ENCODE measurements at regions not wholly inside any gene's neighbourhood (a gene's known extent, or its start where the extent isn't known, plus 50 kb on each side); places are given as distances from the start of the nearest gene placed in this dataset.
"Not testable (repeated sequence)": the region's sequence is repeated elsewhere in the genome, so short reads cannot be mapped to it uniquely, and the experiment has no call there.

DNA sequence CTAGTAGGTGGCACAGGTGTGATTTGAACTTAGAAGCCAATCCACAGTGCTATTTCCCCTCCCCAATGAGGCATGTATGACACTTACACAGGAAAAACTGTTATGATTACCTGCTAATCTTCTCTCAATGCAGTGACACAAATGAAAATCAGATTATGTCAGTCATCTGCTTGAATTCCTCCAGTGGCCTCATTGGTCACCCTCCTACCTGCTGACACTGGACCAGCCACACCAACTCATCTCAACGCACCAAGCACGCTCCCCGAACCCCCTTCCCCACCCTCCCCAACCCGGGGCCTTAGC, 82.2 kb upstream of the SEC11C start:
- DNase-seq (ENCODE audit: low read depth in 2 of 3, low spot score in 2 of 3), result no peak

DNA sequence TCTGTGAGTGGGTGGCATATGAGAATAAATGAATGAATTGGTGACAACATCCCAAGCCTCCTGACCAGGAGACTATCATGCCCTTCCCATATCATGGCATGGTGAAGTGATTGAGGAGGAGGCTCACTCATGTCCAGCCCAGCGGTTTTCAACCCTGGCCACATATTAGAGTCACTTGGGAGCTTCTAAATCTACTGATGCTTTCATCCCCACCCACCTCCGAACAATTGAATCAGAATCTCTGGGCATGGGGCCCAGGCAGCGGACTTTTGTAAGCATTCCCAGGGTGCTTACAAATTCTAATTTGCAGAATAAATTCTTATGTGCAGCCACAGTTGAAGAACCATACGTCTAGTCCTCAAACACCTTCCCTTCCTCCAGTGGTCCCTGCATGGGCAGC, 81.7 kb upstream of the SEC11C start:
- DNase-seq (ENCODE audit: low read depth in 2 of 3, low spot score in 2 of 3), result no peak

DNA sequence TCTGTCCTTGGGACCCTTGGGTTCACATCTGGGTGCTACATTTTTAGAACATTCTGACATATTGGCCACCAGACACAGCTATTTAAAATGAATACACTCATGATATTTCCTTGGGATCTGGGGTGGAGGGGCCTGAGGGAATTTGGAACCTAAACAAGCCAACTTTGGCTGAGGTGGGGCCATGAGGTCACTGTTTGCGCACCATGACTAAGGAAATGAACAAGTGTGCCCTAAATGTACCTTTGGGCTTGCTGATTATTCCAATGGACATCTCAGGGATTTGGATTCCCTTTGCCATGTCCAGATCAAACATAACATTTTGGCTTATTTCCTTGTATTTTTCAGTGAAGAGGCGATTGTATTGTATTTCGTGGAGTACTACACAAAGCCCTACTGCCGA, 80.5 kb upstream of the SEC11C start:
- DNase-seq (ENCODE audit: low read depth in 2 of 3, low spot score in 2 of 3), result no peak

DNA sequence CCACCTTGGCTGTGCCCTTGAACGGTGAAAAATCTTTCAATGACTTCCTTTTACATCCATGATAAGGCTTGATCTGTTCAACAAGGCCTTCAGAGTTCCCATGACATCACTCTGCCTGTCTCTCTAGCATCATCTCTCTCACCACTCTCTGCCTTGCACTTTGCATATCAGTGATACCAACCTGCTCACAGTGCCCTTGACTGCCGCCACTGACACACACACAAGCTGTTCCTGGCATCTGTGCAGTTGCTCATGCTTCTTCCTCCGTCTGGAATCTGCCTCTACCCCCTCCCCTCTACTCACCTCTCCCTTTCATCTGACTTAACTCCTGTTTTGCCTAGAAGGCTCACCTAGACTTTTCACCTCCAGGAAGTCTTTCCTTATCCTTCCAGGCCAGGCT, 79.1 kb upstream of the SEC11C start:
- no peak for DNase-seq (ENCODE audit: low read depth in 2 of 3, low spot score in 2 of 3)

DNA sequence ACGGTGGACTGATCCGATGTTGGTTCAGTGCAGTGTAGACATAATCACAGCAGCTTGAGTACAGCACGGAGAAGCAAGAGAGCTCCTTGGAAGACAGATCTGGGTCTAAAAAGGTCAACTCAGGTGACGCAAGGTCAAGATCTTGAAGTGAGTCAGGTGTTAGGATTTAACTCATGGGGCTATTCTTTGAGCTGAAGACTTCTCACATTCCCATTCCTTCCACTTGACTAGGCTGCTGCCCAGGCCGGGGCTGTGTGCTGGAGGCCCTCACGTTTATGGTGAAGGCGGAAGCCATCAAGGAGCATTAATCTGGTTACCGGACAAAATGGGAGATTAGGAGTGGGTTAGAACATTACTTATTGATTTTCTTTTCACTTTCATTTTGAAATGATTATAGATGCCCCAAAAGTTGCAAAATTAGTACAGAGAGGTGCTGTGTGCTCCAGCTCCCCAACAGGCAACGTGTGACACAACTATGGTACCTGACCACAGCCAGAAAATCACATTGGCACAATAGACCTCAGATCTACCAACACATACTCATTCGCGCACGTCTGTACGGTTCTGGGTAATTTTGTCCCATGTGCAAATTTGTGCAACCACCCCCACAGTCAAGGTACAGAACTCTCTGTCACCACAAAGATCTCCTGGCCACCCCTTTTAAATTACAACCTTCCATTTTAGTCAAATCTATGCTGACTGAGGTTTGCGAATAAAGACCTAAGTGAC, 77.6 kb upstream of the SEC11C start:
- no peak for DNase-seq (ENCODE audit: low read depth in 2 of 3, low spot score in 2 of 3)

DNA sequence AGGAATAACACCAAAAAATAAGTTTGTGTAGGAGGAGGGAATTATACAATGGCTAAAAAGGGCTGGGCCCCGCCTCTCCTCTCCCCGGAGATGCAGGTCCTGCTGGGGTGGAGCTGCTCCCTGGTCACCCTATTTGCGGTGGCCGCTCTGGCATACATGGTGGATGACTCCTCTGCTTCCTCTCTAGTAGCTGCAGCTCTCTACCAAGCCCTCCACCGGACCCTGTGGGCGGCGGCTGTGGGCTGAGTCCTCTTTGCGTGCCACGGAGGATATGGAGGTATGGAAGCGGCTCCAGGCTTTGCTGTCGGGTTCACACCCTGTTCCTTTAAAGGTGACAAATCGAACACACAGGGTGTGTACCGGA, 77.1 kb upstream of the SEC11C start:
- DNase-seq (ENCODE audit: low read depth in 2 of 3, low spot score in 2 of 3), result no peak

DNA sequence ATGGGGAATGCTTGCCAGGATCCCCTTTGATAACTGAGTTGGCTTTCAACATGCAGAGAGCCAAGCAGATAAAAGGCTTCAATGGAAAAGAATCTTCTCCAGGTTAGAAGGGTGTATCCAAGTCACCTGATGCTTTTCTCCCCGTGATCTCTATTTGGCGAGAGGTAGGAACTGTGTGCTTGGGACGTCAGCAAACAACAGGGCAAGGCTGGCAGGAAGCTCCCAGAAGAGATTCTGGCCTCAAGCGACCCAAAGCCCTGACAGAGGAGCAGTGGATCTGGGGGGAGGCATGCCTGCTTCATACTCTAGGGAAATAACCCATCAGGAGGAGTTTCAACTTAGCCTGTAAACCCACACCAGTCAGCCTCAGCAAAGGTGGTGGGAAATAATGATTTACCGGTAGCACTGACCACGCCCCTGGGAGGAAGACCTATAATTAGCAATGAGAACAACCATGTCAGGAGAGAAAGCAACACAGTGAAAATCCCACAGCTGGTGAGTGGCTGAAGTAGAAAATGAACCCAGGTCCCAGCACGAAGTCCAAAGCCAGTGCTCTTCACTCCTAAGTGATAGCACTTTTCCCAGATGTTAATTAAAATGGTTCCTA, 76.3 kb upstream of the SEC11C start:
- no peak for DNase-seq (ENCODE audit: low read depth in 2 of 3, low spot score in 2 of 3)

DNA sequence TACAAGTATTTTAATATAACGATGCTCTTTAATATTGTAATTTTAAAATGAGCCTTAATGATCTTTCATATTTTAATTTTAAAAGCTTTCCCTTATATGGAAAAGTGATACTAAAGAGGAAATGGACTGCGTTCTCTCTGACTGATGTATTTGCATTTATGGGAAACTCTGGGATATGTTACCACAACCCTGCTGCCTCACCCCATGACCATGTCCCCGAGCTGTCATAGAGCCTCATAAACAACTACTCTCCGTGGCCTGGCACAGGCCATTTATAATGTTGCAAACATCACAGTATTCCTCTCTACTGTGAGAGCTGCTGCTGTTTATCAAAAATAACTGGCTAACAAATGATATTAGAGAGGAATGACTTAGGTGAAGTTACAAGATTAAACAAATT, 75.8 kb upstream of the SEC11C start:
- no peak for DNase-seq (ENCODE audit: low read depth in 2 of 3, low spot score in 2 of 3)

DNA sequence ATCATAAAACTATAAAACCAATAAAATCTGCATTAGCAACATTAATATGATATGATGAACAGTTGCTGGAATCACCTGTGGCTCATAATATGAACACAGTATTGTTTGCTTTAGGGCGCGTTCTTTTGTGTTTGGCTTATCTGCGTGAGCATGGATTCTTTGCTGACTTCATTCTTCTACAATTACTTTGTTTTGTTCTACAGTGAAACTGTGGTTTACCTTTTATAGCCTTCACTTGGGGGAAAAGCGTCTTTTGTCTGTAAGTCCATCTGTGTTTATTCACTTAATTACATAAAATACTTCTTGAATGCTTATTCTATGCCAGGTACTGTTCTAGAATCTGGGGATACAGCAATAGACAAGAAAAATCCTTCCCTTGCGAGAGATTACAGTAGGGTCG, 74.0 kb upstream of the SEC11C start:
- DNase-seq (ENCODE audit: low read depth in 2 of 3, low spot score in 2 of 3), result no peak

DNA sequence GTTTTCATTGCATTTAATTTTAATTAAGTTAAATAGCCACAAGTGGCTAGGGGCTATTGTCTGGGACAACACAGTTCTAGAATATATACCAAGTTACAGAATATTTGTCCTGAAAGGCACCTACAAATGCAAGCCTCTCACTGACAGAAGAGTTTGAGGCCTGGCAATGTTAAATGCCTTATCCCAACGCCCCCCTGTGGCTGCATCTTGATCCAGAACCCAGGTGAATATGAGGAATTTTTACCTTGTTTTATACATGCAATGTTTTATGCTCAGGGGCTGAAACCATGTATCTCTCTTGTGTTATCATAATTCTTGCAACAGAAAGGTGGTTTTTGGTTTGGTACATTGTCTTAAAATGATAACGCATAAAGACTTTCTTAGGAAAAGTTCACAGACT, 71.8 kb upstream of the SEC11C start:
- DNase-seq (ENCODE audit: low read depth in 2 of 3, low spot score in 2 of 3), result peak in 1 of 3 donors; percentile 24

DNA sequence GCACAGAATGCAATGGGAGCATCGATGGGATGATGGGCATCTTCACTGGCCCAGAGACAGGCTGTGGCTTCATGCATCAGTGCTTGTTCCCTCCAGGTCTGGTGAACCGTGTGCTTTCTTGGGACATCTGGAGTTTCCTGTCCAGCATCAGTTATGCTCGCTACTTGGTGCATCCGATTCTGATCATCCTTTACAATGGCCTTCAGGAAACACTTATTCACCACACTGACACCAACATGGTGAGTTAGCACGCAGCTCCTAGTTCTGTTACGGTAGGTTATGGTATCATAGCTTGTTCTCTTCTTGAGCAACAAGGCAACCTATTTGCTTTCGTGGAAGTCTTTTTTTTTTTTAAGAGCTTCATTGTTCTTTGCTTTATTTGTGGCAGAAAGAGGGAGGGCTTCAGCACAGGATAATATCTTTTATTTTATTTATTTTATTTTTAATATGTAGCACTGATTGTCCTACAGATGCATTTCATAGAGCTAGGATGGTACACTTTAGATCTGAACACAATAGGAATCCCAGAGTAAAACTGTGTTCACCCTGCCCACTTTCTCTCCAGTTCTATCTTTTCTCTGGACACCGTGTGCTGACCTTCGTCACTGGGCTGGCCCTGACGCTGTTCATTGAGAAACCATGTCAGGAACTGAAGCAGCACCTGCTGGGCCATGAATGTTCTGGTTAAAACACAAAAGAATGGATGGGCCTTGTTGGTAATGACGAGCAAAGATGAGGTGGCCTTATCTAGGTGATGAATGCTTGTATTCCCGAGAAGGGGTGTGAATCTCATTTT, 71.2 kb upstream of the SEC11C start:
- no peak for DNase-seq (ENCODE audit: low read depth in 2 of 3, low spot score in 2 of 3)

DNA sequence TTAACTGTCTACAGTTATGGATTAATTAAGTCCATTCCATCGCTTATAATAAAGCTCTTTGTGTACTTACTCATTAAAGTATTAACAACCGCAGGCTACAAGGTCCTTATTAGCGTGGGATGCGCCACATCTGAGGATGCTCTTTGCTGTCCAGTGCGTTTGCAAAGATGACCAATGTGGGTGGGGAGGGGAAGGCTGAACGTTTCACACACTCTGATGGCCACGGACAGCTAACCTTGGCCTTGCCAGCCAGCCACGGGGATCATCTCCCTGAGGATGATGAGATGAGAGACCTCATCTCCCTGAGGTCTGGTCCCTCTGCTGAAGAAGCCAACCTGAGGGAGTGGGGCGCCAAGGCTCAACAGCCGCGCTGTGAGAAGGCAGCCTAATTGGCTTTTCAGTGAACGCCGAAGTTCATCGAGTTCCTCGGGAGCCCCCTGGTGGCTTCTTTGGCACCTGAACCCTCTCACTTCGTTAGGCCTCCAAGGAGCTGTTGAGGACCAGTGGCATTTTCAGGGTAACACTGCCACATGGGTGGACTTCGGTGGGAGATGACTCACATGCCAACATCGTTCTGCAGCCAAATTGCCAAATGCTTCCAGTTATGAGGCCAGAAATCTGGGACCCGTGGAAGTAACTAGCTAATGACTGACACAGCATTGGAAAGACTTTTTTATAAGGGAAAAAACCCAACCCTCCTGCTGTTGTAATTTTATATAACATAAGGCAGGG, 69.3 kb upstream of the SEC11C start:
- peak; percentile 37 to 92 (median 80) for DNase-seq (ENCODE audit: low read depth in 2 of 3, low spot score in 2 of 3)

DNA sequence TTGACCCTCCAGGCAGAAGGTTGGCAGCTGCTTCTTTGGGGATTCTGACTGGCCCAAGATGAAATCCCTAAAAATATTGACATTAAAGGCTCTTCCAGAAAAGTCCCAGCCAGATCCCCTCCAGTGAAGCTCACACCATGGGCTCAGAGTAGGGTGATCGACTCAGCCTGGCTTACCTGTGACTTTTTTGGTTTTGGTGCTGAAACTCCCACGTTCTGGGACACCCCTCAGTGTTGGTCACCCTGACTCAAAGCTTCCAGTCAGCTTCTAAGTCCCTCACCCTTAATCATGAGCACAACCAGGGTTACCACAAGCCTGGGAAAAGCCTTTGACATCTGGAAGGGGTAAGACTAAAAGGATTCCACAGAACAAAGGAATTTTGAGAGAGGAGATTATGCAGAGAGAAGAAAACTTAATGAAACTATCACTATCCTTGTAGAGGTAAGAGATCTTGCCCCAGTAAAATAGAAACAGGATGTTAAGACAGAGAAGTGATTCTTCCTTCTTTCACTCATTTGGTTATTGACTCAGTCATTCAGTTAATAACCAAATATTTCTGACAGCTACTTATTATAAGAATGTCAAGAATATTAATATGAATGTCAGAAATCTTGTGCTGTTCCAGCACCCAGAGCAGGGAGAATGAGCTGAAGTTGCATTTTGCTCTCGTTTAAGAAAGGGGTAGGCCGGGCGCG, 66.8 kb upstream of the SEC11C start:
- no peak for DNase-seq (ENCODE audit: low read depth in 2 of 3, low spot score in 2 of 3)

DNA sequence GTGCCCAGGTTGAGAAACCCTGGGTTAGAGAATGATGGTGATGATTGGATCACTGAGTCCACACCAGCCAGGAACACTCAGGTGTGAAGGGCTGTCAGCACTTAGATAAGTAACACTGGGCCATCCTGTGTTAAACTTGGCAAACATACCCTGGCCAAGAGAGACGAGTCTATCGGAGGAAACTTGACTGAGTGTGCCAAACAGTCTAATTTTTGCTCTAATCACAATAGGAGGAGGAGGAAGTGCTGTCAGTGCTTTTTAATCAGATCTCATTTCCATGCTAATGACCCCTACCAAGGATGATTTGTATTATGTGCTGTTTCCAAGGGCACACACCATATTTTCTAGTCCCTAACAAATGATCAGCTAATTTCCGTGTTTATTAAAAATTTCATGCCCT, 63.8 kb upstream of the SEC11C start:
- no peak for DNase-seq (ENCODE audit: low read depth in 2 of 3, low spot score in 2 of 3)

DNA sequence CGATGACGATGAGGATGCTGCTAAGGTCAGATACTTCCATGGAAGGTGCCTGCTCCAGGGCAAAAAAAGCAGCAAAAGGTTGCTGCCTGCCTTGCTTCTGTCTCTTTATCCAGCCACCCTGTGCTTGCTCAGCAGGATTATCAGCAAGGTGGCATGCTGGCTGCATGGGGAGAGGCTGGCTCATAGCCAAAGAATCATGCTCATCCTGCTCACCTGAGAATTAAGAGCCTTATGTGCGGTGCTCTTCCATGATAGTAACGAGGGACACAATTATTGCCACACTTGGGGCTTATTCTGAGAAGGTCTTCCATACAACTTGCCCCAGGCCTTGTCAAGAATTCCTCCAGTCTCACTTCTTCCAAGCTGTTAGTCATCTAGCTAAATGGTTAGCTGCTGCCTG, 60.4 kb upstream of the SEC11C start:
- no peak for DNase-seq (ENCODE audit: low read depth in 2 of 3, low spot score in 2 of 3)

DNA sequence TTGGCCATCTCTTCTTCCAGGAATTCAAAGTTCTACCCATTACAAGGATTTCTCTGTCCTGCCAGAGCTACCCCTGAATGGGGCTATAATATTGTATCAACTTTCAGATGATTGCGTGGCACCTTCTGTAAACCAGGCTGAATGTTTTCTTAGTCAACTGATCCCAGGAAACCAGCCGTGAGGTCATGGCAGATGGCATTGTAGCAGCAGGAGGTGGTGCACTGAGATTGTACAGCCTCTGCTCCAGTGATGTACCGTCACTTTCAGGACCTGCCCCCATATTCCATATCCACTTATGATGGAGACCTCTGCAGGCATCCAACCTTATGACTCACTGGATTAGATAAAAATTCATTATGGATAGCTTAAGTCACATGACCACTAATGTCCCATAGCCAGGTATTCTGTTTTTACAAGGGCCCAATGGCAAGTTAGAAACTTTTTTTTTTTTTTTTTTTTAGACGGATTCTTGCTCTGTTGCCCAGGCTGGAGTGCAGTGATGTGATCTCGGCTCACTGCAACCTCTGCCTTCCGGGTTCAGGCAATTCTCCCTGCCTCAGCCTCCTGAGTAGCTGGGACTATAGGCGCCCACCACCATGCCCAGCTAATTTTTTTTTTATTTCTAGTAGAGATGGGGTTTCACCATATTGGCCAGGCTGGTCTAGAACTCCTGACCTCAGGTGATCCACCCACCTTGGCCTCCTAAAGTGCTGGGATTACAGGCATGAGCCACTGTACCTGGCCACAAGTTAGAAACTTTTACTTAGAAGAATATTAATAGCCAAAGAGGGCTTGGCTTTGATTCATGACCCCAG, 59.8 kb upstream of the SEC11C start:
- not testable (repeated sequence) for DNase-seq (ENCODE audit: low read depth in 2 of 3, low spot score in 2 of 3)

DNA sequence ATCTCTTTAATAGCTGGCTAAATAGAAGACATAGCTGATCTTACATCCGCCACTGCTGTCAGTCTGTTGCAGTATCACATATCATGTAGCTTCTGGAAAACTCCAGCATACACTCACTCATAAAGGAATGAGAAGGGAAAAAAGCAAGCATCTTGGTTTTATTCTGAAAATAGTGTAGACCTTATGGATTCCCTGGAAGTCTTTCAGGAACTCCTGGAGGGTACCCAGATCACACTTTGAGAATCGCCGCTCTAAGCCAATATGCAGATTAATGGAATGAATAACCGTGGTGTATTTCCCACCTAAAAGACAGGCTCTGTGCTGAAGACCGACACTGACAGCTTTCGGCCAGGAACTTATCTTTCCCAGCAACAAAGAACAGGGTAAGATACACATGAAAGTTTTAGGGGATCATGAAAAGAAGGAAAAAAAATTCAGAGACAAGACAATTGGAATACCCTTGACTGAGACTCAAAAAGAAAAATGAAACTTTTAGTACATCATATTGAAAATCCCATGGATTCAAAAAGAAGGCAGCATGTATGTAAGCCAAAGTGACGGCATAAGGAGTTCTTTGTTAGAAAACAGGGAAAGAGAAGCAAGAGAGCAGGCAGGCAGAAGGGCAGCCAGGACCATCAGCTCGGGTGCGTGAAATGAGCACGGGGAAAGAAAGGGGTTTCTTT, 56.4 kb upstream of the SEC11C start:
- DNase-seq (ENCODE audit: low read depth in 2 of 3, low spot score in 2 of 3), result no peak

DNA sequence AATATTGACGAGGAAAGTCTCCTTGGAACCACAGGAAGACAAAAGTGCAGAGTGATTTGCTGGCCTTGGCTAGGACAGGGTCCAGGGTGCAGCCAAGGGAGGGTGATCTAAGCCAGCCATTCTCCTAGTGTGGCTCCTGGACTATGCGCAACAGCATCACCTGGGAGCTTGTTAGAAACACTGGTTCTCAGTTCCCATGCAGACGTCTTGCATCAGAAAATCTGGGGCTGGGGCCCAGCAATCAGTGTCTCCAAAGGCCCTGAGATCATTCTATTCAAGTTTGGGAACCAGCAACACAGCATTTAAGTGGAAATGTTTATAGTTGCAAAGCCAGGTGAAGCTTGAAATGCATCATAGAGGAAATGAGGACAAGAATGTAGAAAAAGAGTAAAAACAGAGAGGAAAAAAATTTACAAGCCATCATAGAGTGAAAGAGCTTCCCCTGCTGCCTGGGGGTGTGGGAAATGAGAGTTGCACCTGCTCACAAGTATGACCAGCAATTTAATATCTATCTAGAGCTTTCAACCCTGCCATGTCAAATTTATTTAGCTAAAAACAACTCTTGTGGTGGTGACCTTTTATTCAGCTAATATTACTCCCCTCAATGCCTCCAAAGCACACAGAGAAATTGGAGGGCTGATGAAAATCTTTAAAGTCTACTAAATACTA, 54.4 kb upstream of the SEC11C start:
- no peak for DNase-seq (ENCODE audit: low read depth in 2 of 3, low spot score in 2 of 3)

DNA sequence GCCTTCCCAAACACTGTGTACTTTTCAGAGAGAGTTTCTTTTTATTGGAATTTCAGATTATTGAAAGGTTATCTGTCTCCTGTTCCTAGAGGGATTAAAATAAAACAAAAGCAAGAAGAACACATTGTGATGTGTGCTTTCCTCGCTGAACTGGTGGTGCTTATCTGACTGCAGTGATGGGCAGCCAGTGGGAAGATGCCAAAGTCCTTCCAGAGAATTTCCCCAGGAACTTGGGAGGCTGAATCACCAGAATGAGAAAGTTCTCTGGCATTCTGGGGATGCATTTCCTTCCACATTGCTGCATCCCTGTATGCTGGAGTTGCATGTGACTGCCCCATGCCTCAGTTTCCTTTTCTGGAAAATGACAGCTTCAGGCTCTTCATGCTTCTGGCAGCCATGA, 53.9 kb upstream of the SEC11C start:
- DNase-seq (ENCODE audit: low read depth in 2 of 3, low spot score in 2 of 3), result no peak
